ENCODE measurements at regions not wholly inside any gene's neighbourhood (a gene's known extent, or its start where the extent isn't known, plus 50 kb on each side); places are given as distances from the start of the nearest gene placed in this dataset.

GRCh38 chr12:14190694-14191093 lies 174.8 kb upstream of the ATF7IP start:
- ChIA-PET CTCF (no interaction called here), POLR2A (no interaction called here)
- no peak overlapping the region for H3K27ac Mint-ChIP-seq
- no peaks in the 10 kb centered on the region for H3K4me1 Mint-ChIP-seq (ENCODE audit: low read depth)
- peaks cover 7% of the 10 kb centered on the region for H3K27me3 Mint-ChIP-seq
- TF ChIP-seq, protein P1, sequence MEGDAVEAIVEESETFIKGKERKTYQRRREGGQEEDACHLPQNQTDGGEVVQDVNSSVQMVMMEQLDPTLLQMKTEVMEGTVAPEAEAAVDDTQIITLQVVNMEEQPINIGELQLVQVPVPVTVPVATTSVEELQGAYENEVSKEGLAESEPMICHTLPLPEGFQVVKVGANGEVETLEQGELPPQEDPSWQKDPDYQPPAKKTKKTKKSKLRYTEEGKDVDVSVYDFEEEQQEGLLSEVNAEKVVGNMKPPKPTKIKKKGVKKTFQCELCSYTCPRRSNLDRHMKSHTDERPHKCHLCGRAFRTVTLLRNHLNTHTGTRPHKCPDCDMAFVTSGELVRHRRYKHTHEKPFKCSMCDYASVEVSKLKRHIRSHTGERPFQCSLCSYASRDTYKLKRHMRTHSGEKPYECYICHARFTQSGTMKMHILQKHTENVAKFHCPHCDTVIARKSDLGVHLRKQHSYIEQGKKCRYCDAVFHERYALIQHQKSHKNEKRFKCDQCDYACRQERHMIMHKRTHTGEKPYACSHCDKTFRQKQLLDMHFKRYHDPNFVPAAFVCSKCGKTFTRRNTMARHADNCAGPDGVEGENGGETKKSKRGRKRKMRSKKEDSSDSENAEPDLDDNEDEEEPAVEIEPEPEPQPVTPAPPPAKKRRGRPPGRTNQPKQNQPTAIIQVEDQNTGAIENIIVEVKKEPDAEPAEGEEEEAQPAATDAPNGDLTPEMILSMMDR (IDR thresholded peaks at IDR 0.05): no peak
- intact Hi-C loops (cut with micrococcal nuclease): no loop called here
- no peaks in the 10 kb centered on the region for H3K9me3 Mint-ChIP-seq
- ATAC-seq (no peak), DNase-seq (no peak)
- no peaks in the 10 kb centered on the region for H3K36me3 Mint-ChIP-seq (ENCODE audit: low read depth)
- no peak overlapping the region for H3K4me3 Mint-ChIP-seq

GRCh38 chr12:14191612-14192011 lies 173.9 kb upstream of the ATF7IP start:
- no peaks in the 10 kb centered on the region for H3K36me3 Mint-ChIP-seq (ENCODE audit: low read depth)
- no peaks in the 10 kb centered on the region for H3K4me1 Mint-ChIP-seq (ENCODE audit: low read depth)
- ATAC-seq (no peak), DNase-seq (no peak)
- ChIA-PET POLR2A (no interaction called here), CTCF (no interaction called here)
- no peak overlapping the region for H3K27ac Mint-ChIP-seq
- no peak overlapping the region for H3K4me3 Mint-ChIP-seq
- TF ChIP-seq, protein P1 (IDR thresholded peaks at IDR 0.05): no peak
- H3K27me3 Mint-ChIP-seq: peaks cover 7% of the 10 kb centered on the region
- intact Hi-C loops (cut with micrococcal nuclease): no loop called here
- H3K9me3 Mint-ChIP-seq: no peaks in the 10 kb centered on the region

- CTCF ChIA-PET: no interaction called here
- intact Hi-C loops (cut with micrococcal nuclease): no loop called here
- Mint-ChIP-seq H3K9me3 (no peaks in the 10 kb centered on the region), H3K4me3 (no peak overlapping the region), H3K27ac (no peak overlapping the region), H3K4me1 (ENCODE audit: low read depth) (no peaks in the 10 kb centered on the region), H3K36me3 (ENCODE audit: low read depth) (no peaks in the 10 kb centered on the region), H3K27me3 (peaks cover 3% of the 10 kb centered on the region)
- TF ChIP-seq, protein P1 (IDR thresholded peaks at IDR 0.05): no peak
- ATAC-seq: no peak
- DNase-seq: no peak
- POLR2A ChIA-PET: no interaction called here
Measured at GRCh38 chr12:14193639-14194038, 171.8 kb upstream of the ATF7IP start.

DNA sequence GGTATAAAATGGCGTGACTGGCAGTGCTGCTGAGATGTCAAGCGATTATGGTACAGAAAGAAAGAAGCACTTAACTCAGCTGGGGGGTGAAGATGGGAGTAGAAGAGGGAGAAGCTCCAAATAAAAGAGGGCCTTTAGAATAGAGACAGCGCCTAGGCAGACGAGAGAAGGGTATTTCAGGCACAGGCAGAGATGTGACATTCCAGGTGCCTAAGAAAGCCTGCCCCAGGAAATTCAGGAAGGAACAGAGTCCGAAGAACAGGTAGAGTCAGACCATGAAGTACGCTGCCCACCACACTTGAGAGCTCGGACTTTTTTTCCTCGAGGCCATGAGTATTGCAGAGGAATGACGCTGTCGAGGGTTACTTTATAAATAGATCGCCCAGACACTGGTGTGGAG lies 170.9 kb upstream of the ATF7IP start:
- no peaks in the 10 kb centered on the region for H3K9me3 Mint-ChIP-seq
- peaks cover 3% of the 10 kb centered on the region for H3K27me3 Mint-ChIP-seq
- H3K36me3 Mint-ChIP-seq (ENCODE audit: low read depth): no peaks in the 10 kb centered on the region
- ATAC-seq: no peak
- H3K27ac Mint-ChIP-seq: no peak overlapping the region
- intact Hi-C loops (cut with micrococcal nuclease): no loop called here
- CTCF ChIA-PET: interaction anchor here (1.9 kb wide), 1 partner anchor 8 kb away, joined by 9 read pairs; no protein-coding TSS in a partner anchor
- no peak overlapping the region for H3K4me3 Mint-ChIP-seq
- H3K4me1 Mint-ChIP-seq (ENCODE audit: low read depth): no peaks in the 10 kb centered on the region
- no peak for DNase-seq
- TF ChIP-seq, protein P1 (IDR thresholded peaks at IDR 0.05): no peak
- POLR2A ChIA-PET: no interaction called here

GRCh38 chr12:14199455-14200198 lies 165.9 kb upstream of the ATF7IP start:
- H3K4me3 Mint-ChIP-seq: no peak overlapping the region
- POLR2A ChIA-PET: no interaction called here
- H3K36me3 Mint-ChIP-seq (ENCODE audit: low read depth): no peaks in the 10 kb centered on the region
- ATAC-seq (no peak), DNase-seq (no peak)
- peaks cover 3% of the 10 kb centered on the region for H3K27me3 Mint-ChIP-seq
- intact Hi-C loops (cut with micrococcal nuclease): no loop called here
- no peak overlapping the region for H3K27ac Mint-ChIP-seq
- H3K9me3 Mint-ChIP-seq: no peaks in the 10 kb centered on the region
- CTCF ChIA-PET: interaction anchor here (0.8 to 1.3 kb wide), 3 partner anchors 14 to 116 kb away, joined by 3 to 4 read pairs (median 3); no protein-coding TSS in a partner anchor
- TF ChIP-seq, protein P1 (IDR thresholded peaks at IDR 0.05): no peak
- no peaks in the 10 kb centered on the region for H3K4me1 Mint-ChIP-seq (ENCODE audit: low read depth)

All from activated CD8-positive, alpha-beta T cell treated with anti-CD3 and anti-CD28 coated beads for 36 hours (primary cell).